Ovary (tissue), 7 donors: ENCODE measurements at regions not wholly inside any gene's neighbourhood (a gene's known extent, or its start where the extent isn't known, plus 50 kb on each side); places are given as distances from the start of the nearest gene placed in this dataset.

Experiments
- DNase-seq, 5 donors: peaks; one replicate each; pipeline ENCODE4 v3.0.0-alpha.2; 2019 to 2020
- H3K27ac ChIP-seq, 2 donors: fragments of 200-600 bp; one replicate each; pipeline versions ENCODE4 v1.5.1 to v1.8.0; 2019 to 2022
- H3K27me3 ChIP-seq: fragments of 200-600 bp; one replicate; pipeline ENCODE4 v1.8.0; 2022
- H3K36me3 ChIP-seq: fragments of 200-600 bp; sonication (generic); one replicate; pipeline ENCODE4 v1.5.1; 2019
- H3K4me1 ChIP-seq: one replicate; pipeline ENCODE4 v1.8.1; 2013; ENCODE audit warnings: mild to moderate bottlenecking, moderate library complexity; ENCODE audit not compliant: insufficient read depth
- H3K4me3 ChIP-seq: fragments of 200-600 bp; sonication (generic); one replicate; pipeline ENCODE4 v1.5.1; 2017
- H3K9me3 ChIP-seq, 2 donors: fragments of 200-600 bp in 1 of 2; sonication (generic) in 1 of 2; one replicate each; pipeline versions ENCODE4 v1.5.1 to v1.8.1; 2013 to 2019; ENCODE audit warnings: mild to moderate bottlenecking in 1 of 2, moderate library complexity in 1 of 2
- EP300 ChIP-seq: sonication (generic); formaldehyde crosslinking; IDR thresholded peaks from one replicate; pipeline ENCODE4 v1.6.1; 2017; ENCODE audit warnings: antibody characterized with exemption
- POLR2A ChIP-seq: fragments of 450-650 bp; IDR thresholded peaks from one replicate; pipeline ENCODE4 v1.6.1; 2017; ENCODE audit warnings: antibody characterized with exemption, mild to moderate bottlenecking, moderate library complexity
- WGBS, 3 donors: extraction: QIAGEN DNeasy Blood & Tissue Kit in 1 of 3; methylation state at CpG; one replicate each; pipeline versions ENCODE4 v1.1.5 to v1.1.7; 2013 to 2017; 5-methylcytosine and 5-hydroxymethylcytosine counted together
- intact Hi-C, 4 donors: fragments of 100-400 bp; cut with DNase I; formaldehyde crosslinking; loops; one replicate each; pipeline versions ENCODE4 v1.11.0 to v1.15.1; 2022 to 2023
- TF ChIP-seq, protein P1 (sequence below), 3 donors: fragments of 450-650 bp in 2 of 3; fragments of 200-600 bp in 1 of 3; IDR thresholded peaks; one replicate each; pipeline versions ENCODE4 v1.5.1 to v1.8.0; 2016 to 2022; ENCODE audit warnings: antibody characterized with exemption in 3 of 3, mild to moderate bottlenecking in 1 of 3
- donor health status: DM: no; HTN: no; CAD: no; lungs with moderate emphysema.
- donor health status: DM: no; HTN: no; CAD: no.
- donor health status: Bipolar disorder and iron deficiency.
- donor health status: DM: no; HTN: no; CAD: no.
- donor health status: DM: yes; HTN: yes; CAD: no.

DNA sequence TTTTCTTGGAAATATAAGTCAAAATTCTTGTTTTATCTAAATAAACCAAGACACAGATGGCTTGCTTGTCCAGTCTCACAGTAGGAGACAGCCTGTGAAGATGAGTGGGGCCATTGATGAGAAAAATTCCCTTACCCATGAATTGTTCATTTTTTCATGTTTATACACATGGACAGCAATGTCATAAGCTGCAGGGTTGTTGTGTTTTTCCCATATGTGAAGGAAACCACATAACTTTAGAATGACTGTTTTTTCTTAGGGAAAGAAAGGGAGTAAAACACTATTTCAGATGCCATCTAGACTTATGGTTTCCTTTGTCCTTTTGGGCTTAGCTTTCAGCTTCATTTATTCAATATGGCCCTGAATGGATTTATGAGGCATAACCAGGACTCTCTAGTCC, 622.5 kb upstream of the NR5A2 start:
- DNase-seq: no peak
- no peaks in the 10 kb centered on the region for H3K9me3 ChIP-seq
- TF ChIP-seq, protein P1, sequence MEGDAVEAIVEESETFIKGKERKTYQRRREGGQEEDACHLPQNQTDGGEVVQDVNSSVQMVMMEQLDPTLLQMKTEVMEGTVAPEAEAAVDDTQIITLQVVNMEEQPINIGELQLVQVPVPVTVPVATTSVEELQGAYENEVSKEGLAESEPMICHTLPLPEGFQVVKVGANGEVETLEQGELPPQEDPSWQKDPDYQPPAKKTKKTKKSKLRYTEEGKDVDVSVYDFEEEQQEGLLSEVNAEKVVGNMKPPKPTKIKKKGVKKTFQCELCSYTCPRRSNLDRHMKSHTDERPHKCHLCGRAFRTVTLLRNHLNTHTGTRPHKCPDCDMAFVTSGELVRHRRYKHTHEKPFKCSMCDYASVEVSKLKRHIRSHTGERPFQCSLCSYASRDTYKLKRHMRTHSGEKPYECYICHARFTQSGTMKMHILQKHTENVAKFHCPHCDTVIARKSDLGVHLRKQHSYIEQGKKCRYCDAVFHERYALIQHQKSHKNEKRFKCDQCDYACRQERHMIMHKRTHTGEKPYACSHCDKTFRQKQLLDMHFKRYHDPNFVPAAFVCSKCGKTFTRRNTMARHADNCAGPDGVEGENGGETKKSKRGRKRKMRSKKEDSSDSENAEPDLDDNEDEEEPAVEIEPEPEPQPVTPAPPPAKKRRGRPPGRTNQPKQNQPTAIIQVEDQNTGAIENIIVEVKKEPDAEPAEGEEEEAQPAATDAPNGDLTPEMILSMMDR (IDR thresholded peaks at IDR 0.05): no peak
- TF ChIP-seq EP300: no peak
- TF ChIP-seq POLR2A: no peak
- no peaks in the 10 kb centered on the region for H3K4me1 ChIP-seq
- no peak overlapping the region for H3K27ac ChIP-seq
- intact Hi-C loops: no loop called here
- no peaks in the 10 kb centered on the region for H3K27me3 ChIP-seq
- H3K4me3 ChIP-seq: no peak overlapping the region
- H3K36me3 ChIP-seq: no peaks in the 10 kb centered on the region

GRCh38 chr1:199405634-199406196, 621.8 kb upstream of the NR5A2 start:
- DNase-seq: no peak
- no peak overlapping the region for H3K27ac ChIP-seq
- no peaks in the 10 kb centered on the region for H3K9me3 ChIP-seq
- WGBS, 3 donors: 64 to 79% (median 68%) methylated on average over 3 of the region's 3 CpGs
- no peak for TF ChIP-seq POLR2A
- TF ChIP-seq, protein P1 (IDR thresholded peaks at IDR 0.05): no peak
- no peak for TF ChIP-seq EP300
- H3K4me3 ChIP-seq: no peak overlapping the region
- no peaks in the 10 kb centered on the region for H3K4me1 ChIP-seq
- H3K36me3 ChIP-seq: no peaks in the 10 kb centered on the region
- no peaks in the 10 kb centered on the region for H3K27me3 ChIP-seq
- intact Hi-C loops: no loop called here

DNA sequence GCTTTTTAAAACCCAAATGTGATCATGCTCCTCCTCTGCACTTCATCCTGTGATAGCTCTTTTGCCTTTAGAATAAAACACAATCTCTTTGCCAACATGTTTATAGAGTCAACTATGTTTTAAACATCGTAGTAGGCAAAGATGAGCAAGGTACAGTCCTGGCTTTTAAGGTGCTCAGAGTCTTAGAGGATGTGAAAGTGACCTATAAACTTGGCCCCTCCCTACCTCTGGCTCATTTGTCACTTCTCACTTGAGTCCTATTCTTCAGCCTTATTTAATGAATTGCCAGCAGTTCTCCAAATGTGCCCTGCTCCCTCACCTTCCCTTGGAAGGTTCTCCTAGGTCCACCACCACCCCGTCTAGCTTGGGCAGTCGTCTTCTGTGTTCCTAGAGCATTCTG, 617.0 kb upstream of the NR5A2 start:
- no peak overlapping the region for H3K4me3 ChIP-seq
- H3K36me3 ChIP-seq: no peaks in the 10 kb centered on the region
- no peaks in the 10 kb centered on the region for H3K4me1 ChIP-seq
- no peak overlapping the region for H3K27ac ChIP-seq
- intact Hi-C loops: no loop called here
- 67 to 81% (median 75%) methylated on average over 3 of the region's 3 CpGs for WGBS, 3 donors
- TF ChIP-seq EP300: no peak
- TF ChIP-seq POLR2A: no peak
- TF ChIP-seq, protein P1 (IDR thresholded peaks at IDR 0.05): no peak
- no peaks in the 10 kb centered on the region for H3K27me3 ChIP-seq
- no peaks in the 10 kb centered on the region for H3K9me3 ChIP-seq
- no peak for DNase-seq

DNA sequence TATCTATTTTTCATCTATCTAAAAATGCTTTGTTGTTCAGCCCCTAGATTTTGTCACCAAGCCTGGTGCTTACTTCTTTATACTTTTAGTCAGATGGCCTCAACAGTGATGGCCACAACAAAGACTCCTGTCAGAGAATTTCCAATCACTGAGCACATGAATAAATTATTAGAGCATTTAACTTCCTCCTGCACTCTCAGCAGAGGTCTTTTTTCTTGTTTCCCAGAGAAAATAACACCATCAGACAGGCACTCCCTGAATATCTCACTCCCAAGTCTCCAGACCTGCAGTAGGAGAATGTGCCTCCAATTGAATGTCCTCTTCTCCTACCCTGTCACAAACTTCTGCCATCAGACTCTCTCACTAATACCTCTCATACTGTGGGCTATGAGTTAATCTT, 616.0 kb upstream of the NR5A2 start:
- H3K9me3 ChIP-seq: no peaks in the 10 kb centered on the region
- H3K4me1 ChIP-seq: no peaks in the 10 kb centered on the region
- H3K27me3 ChIP-seq: no peaks in the 10 kb centered on the region
- DNase-seq: no peak
- intact Hi-C loops: no loop called here
- H3K36me3 ChIP-seq: no peaks in the 10 kb centered on the region
- TF ChIP-seq POLR2A: no peak
- TF ChIP-seq, protein P1 (IDR thresholded peaks at IDR 0.05): no peak
- no peak for TF ChIP-seq EP300
- no peak overlapping the region for H3K27ac ChIP-seq
- no peak overlapping the region for H3K4me3 ChIP-seq
